Endothelial cell of umbilical vein (primary cell): ENCODE measurements at regions not wholly inside any gene's neighbourhood (a gene's known extent, or its start where the extent isn't known, plus 50 kb on each side); places are given as distances from the start of the nearest gene placed in this dataset.

ENCODE experiments used
- BruUV-seq: library from RNA; stranded (reverse); fragments of 400-500 nt; replicated peaks from 2 replicates; lab custom pipeline; 2021; lab: Mats Ljungman, UMichigan
- CTCF ChIA-PET: fragments of 300-600, 350-600 bp; sonication (Branson Sonifier 250); formaldehyde crosslinking; loops from one replicate; lab custom pipeline; 2021; ENCODE audit warnings: antibody characterized with exemption, inconsistent platforms; lab: Charles Lee
- POLR2A ChIA-PET: fragments of 300-600, 350-600 bp; sonication (Branson Sonifier 250); formaldehyde crosslinking; loops from one replicate; lab custom pipeline; 2021; ENCODE audit warnings: antibody characterized with exemption, inconsistent platforms; lab: Charles Lee
- DNase-seq: peaks from one replicate; pipeline ENCODE4 v3.0.0-alpha.2; 2011; ENCODE audit warnings: low read depth, low spot score
- FAIRE-seq: peaks from 2 replicates; lab custom pipeline; 2011; peaks lifted over from hg19 to GRCh38; lab: Jason Lieb, UNC
- H2AFZ ChIP-seq: 2 replicates; pipeline ENCODE4 v1.6.0; 2012; ENCODE audit warnings: low read depth, low read length, control low read depth, inconsistent platforms
- H3K27ac ChIP-seq: 2 replicates; pipeline ENCODE4 v1.5.1; 2011; ENCODE audit warnings: low read depth, mild to moderate bottlenecking, control low read depth, low read length, moderate library complexity; ENCODE audit not compliant: insufficient read depth
- H3K27me3 ChIP-seq, 2 experiments: 2 replicates each; pipeline versions ENCODE4 v1.6.0 to v1.6.1; 2011; ENCODE audit warnings: low read length in 2 of 2, mixed read lengths in 1 of 2; ENCODE audit not compliant: control insufficient read depth in 2 of 2, insufficient read depth in 2 of 2
- H3K36me3 ChIP-seq, 2 experiments: 2 replicates in 1 of 2; 3 replicates in 1 of 2; pipeline ENCODE4 v1.5.1; 2011; ENCODE audit warnings: low read length in 2 of 2, mild to moderate bottlenecking in 1 of 2, moderate library complexity in 1 of 2; ENCODE audit not compliant: control insufficient read depth in 2 of 2, insufficient read depth in 2 of 2; ENCODE audit errors: extremely low read depth in 1 of 2
- H3K4me1 ChIP-seq: 3 replicates; pipeline ENCODE4 v1.5.1; 2011; ENCODE audit warnings: mild to moderate bottlenecking, low read length; ENCODE audit not compliant: control insufficient read depth, insufficient read depth; ENCODE audit errors: extremely low read depth
- H3K4me2 ChIP-seq: 2 replicates; pipeline ENCODE4 v1.6.1; 2011; ENCODE audit warnings: low read length, control low read depth, mixed read lengths; ENCODE audit not compliant: insufficient read depth
- H3K4me3 ChIP-seq, 3 experiments: fragments of 200-600 bp in 1 of 3; sonication (generic), shearing (Covaris generic) in 1 of 3; replicated peaks in 1 of 3; 2 replicates each; pipeline ENCODE4 v1.5.1; 2011 to 2016; ENCODE audit warnings: control low read depth in 3 of 3, low read length in 3 of 3, mild to moderate bottlenecking in 2 of 3, inconsistent platforms in 1 of 3, low read depth in 1 of 3, moderate library complexity in 1 of 3; ENCODE audit not compliant: insufficient read depth in 1 of 3
- H3K79me2 ChIP-seq: 2 replicates; pipeline ENCODE4 v1.6.0; 2012; ENCODE audit warnings: low read length, inconsistent platforms; ENCODE audit not compliant: control insufficient read depth, insufficient read depth
- H3K9ac ChIP-seq: replicated peaks from 2 replicates; pipeline ENCODE3; 2011; ENCODE audit warnings: low read length, control low read depth; ENCODE audit not compliant: insufficient read depth; ENCODE audit errors: extremely low read depth
- H3K9me1 ChIP-seq: replicated peaks from 3 replicates; pipeline ENCODE4 v1.6.0; 2011; ENCODE audit warnings: mild to moderate bottlenecking, low read length; ENCODE audit not compliant: control insufficient read depth, insufficient read depth; ENCODE audit errors: extremely low read depth
- H3K9me3 ChIP-seq: replicated peaks from 2 replicates; pipeline ENCODE4 v1.5.1; 2012; ENCODE audit warnings: low read length, inconsistent platforms; ENCODE audit not compliant: control insufficient read depth, insufficient read depth
- H4K20me1 ChIP-seq: replicated peaks from 2 replicates; pipeline ENCODE3; 2011; ENCODE audit warnings: mild to moderate bottlenecking, low read length; ENCODE audit not compliant: control insufficient read depth, insufficient read depth; ENCODE audit errors: extremely low read depth
- CTCF ChIP-seq, 2 donors: IDR thresholded peaks; 1 replicate in 1 of 2; 2 replicates in 1 of 2; pipeline ENCODE4 v1.5.1; 2011; ENCODE audit warnings: low read length in 2 of 2, mild to moderate bottlenecking in 2 of 2, moderate library complexity in 2 of 2, control low read depth in 1 of 2, inconsistent platforms in 1 of 2, low read depth in 1 of 2; ENCODE audit not compliant: insufficient read depth in 1 of 2; ENCODE audit errors: extremely low read depth in 1 of 2
- EZH2 ChIP-seq: IDR thresholded peaks from 2 replicates; pipeline ENCODE4 v1.6.1; 2012; ENCODE audit warnings: borderline replicate concordance, low read depth, mild to moderate bottlenecking, moderate library complexity, low read length, inconsistent platforms; ENCODE audit not compliant: severe bottlenecking
- FOS ChIP-seq: IDR thresholded peaks from 2 replicates; pipeline ENCODE4 v1.6.1; 2011; ENCODE audit warnings: mild to moderate bottlenecking, low read length, moderate library complexity, borderline replicate concordance; ENCODE audit not compliant: insufficient read depth
- GATA2 ChIP-seq: IDR thresholded peaks from 2 replicates; pipeline ENCODE4 v1.7.0; 2011; ENCODE audit warnings: low read depth, mild to moderate bottlenecking, moderate library complexity, mixed read lengths, low read length; ENCODE audit not compliant: insufficient read length, insufficient read depth
- JUN ChIP-seq: IDR thresholded peaks from 2 replicates; pipeline ENCODE4 v1.6.1; 2011; ENCODE audit warnings: borderline replicate concordance, low read depth; ENCODE audit not compliant: insufficient read length, insufficient read depth
- MAX ChIP-seq: IDR thresholded peaks from 2 replicates; pipeline ENCODE4 v1.6.1; 2011; ENCODE audit not compliant: insufficient read depth, insufficient read length
- MYC ChIP-seq: IDR thresholded peaks from one replicate; pipeline ENCODE4 v1.6.1; 2011; ENCODE audit warnings: mild to moderate bottlenecking, low read depth, low read length
- POLR2A ChIP-seq: IDR thresholded peaks from 2 replicates; pipeline ENCODE4 v1.6.1; 2012; ENCODE audit warnings: low read depth, mild to moderate bottlenecking, control low read depth, low read length
- POLR2AphosphoS5 ChIP-seq: IDR thresholded peaks from 2 replicates; pipeline ENCODE4 v1.6.1; 2012; ENCODE audit warnings: low read depth, mild to moderate bottlenecking, control low read depth, low read length, moderate library complexity; ENCODE audit not compliant: insufficient read depth
- dilution Hi-C: fragments of 300-500 bp; cut with MboI; formaldehyde crosslinking; loops from one replicate; pipeline ENCODE4 v1.15.0; 2019; ENCODE audit warnings: low sequenced_read_pairs; ENCODE audit not compliant: extremely low pct_ligation_motif_present
- intact Hi-C: fragments of 100-400 bp; cut with micrococcal nuclease; formaldehyde crosslinking; loops from one replicate; pipeline ENCODE4 v1.10.0; 2022

- no peak overlapping the region for H2AFZ ChIP-seq
- H3K9ac ChIP-seq = no peak overlapping the region
- H4K20me1 ChIP-seq = no peaks in the 10 kb centered on the region
- intact Hi-C loops (no loop called here), dilution Hi-C loops (no loop called here)
- no TSS peak for BruUV-seq
- no peaks in the 10 kb centered on the region for H3K9me3 ChIP-seq
- ChIA-PET CTCF (no interaction called here), POLR2A (no interaction called here)
- H3K4me1 ChIP-seq = no peaks in the 10 kb centered on the region
- H3K9me1 ChIP-seq = no peaks in the 10 kb centered on the region
- FAIRE-seq (no peak), DNase-seq (no peak)
- no peak for TF ChIP-seq EZH2
- TF ChIP-seq POLR2AphosphoS5 = no peak
- no peak for TF ChIP-seq GATA2
- no peak for TF ChIP-seq POLR2A
- no peaks in the 10 kb centered on the region for H3K79me2 ChIP-seq
- no peaks in the 10 kb centered on the region for H3K27me3 ChIP-seq
- H3K4me2 ChIP-seq = no peak overlapping the region
- H3K4me3 ChIP-seq = no peak overlapping the region
- H3K36me3 ChIP-seq = no peaks in the 10 kb centered on the region
- H3K27ac ChIP-seq = no peak overlapping the region
These were observed 236.5 kb downstream of the RSL24D1 start for GRCh38 chr15:54960266-54960665.

- intact Hi-C loops = no loop called here
- Histone ChIP-seq H3K27me3 (no peaks in the 10 kb centered on the region), H3K36me3 (no peaks in the 10 kb centered on the region), H4K20me1 (no peaks in the 10 kb centered on the region), H3K4me2 (no peak overlapping the region), H3K27ac (no peak overlapping the region), H2AFZ (no peak overlapping the region), H3K9me1 (no peaks in the 10 kb centered on the region), H3K9me3 (no peaks in the 10 kb centered on the region), H3K79me2 (no peaks in the 10 kb centered on the region), H3K4me1 (no peaks in the 10 kb centered on the region), H3K9ac (no peak overlapping the region), H3K4me3 (no peak overlapping the region)
- TF ChIP-seq POLR2AphosphoS5 (no peak), MAX (no peak), POLR2A (no peak), FOS (no peak), JUN (no peak), MYC (no peak), EZH2 (no peak), GATA2 (no peak), CTCF (IDR thresholded peaks at IDR 0.05; ENCODE audit: extremely low read depth in 1 of 2, insufficient read depth in 1 of 2, low read depth in 1 of 2, low read length in 2 of 2) (no peak)
- no peak for DNase-seq
- ChIA-PET POLR2A (no interaction called here), CTCF (no interaction called here)
- no TSS peak for BruUV-seq
- no peak for FAIRE-seq
- dilution Hi-C loops = no loop called here
These were observed 255.3 kb downstream of the RSL24D1 start for GRCh38 chr15:54941417-54941816.
